K562 (cell line): ENCODE measurements at regions not wholly inside any gene's neighbourhood (a gene's known extent, or its start where the extent isn't known, plus 50 kb on each side); places are given as distances from the start of the nearest gene placed in this dataset.

ENCODE experiments used
- TAF1 ChIP-seq: IDR thresholded peaks from 2 replicates; pipeline ENCODE4 v1.6.1; 2011; ENCODE audit warnings: mild to moderate bottlenecking, low read length, moderate library complexity; ENCODE audit not compliant: insufficient read depth, control insufficient read depth, severe bottlenecking; ENCODE audit errors: extremely low read depth
- TF ChIP-seq, protein P1 (sequence below), 2 experiments: fragments of 450-650 bp in 1 of 2; sonication (generic) in 1 of 2; formaldehyde crosslinking in 1 of 2; IDR thresholded peaks in 1 of 2; conservative IDR thresholded peaks in 1 of 2; 2 replicates each; pipeline versions ENCODE4 v1.6.1 to v1.8.1; 2016 to 2023; ENCODE audit warnings: mild to moderate bottlenecking in 2 of 2, moderate library complexity in 2 of 2, inconsistent platforms in 1 of 2, missing genetic modification reagents in 1 of 2
- TF ChIP-seq, protein P2 (sequence below): fragments of 450-650 bp; formaldehyde crosslinking; IDR thresholded peaks from 2 replicates; pipeline ENCODE4 v1.4.0; 2022; ENCODE audit warnings: missing genetic modification characterization

DNA sequence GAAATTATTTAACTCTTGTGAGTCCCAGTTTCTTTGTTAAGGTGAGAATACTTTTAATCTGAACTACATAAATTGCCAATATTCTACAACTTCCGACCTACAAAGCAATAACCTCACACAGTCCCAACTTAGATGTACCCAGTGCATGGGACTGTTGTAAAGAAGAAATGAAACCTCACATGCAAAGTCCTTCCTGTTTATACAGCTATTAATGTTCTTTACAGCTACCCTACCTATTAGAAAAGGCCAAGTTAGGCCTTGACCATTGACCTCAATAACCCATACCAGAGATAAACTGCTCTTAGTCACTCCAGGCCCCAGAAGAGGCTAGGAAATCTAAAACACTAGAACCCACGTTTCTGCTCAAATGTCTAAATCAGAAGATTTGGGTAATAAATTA is 920.1 kb upstream of the TENM3 start:
- TF ChIP-seq, protein P1, sequence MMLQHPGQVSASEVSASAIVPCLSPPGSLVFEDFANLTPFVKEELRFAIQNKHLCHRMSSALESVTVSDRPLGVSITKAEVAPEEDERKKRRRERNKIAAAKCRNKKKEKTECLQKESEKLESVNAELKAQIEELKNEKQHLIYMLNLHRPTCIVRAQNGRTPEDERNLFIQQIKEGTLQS (IDR thresholded peaks at IDR 0.05): no peak
- TF ChIP-seq, protein P1 (CRISPR knock-in tag; conservative IDR thresholded peaks at IDR 0.05): no peak
- TF ChIP-seq, protein P2, sequence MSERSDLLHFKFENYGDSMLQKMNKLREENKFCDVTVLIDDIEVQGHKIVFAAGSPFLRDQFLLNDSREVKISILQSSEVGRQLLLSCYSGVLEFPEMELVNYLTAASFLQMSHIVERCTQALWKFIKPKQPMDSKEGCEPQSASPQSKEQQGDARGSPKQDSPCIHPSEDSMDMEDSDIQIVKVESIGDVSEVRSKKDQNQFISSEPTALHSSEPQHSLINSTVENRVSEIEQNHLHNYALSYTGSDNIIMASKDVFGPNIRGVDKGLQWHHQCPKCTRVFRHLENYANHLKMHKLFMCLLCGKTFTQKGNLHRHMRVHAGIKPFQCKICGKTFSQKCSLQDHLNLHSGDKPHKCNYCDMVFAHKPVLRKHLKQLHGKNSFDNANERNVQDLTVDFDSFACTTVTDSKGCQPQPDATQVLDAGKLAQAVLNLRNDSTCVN (CRISPR knock-in tag): no peak
- no peak for TF ChIP-seq TAF1
